Heart right ventricle (tissue), 16 donors: ENCODE measurements at regions not wholly inside any gene's neighbourhood (a gene's known extent, or its start where the extent isn't known, plus 50 kb on each side); places are given as distances from the start of the nearest gene placed in this dataset.

Experiments
- ATAC-seq, 8 donors: fragments of 200-7000 bp; cut with Tn5 transposase; one replicate each; pipeline ENCODE4 v1.9.1; 2020; ENCODE audit warnings: mild to moderate bottlenecking in 8 of 8, moderate library complexity in 8 of 8, moderate number of reproducible peaks in 1 of 8
- DNase-seq, 2 donors: peaks; one replicate each; pipeline ENCODE4 v3.0.0-alpha.2; 2020
- H3K27ac ChIP-seq, 10 donors: fragments of 200-600 bp; sonication (generic) in 2 of 10; one replicate each; pipeline versions ENCODE4 v1.5.0 to v1.8.0; 2020 to 2022; ENCODE audit warnings: mild to moderate bottlenecking in 3 of 10
- H3K27me3 ChIP-seq, 7 donors: fragments of 200-600 bp; one replicate each; pipeline ENCODE4 v1.8.0; 2021 to 2022; ENCODE audit warnings: mild to moderate bottlenecking in 2 of 7
- H3K36me3 ChIP-seq, 9 donors: fragments of 200-600 bp; sonication (generic) in 1 of 9; one replicate each; pipeline versions ENCODE4 v1.5.0 to v1.8.0; 2020 to 2022; ENCODE audit warnings: mild to moderate bottlenecking in 2 of 9
- H3K4me1 ChIP-seq, 9 donors: fragments of 200-600 bp; sonication (generic) in 1 of 9; one replicate each; pipeline versions ENCODE4 v1.5.0 to v1.8.0; 2020 to 2022; ENCODE audit warnings: mild to moderate bottlenecking in 4 of 9
- H3K4me3 ChIP-seq, 10 donors: fragments of 200-600 bp; sonication (generic) in 2 of 10; one replicate each; pipeline versions ENCODE4 v1.5.0 to v1.8.0; 2020 to 2022; ENCODE audit warnings: mild to moderate bottlenecking in 7 of 10, moderate library complexity in 2 of 10
- H3K9me3 ChIP-seq, 11 donors: fragments of 200-600 bp in 10 of 11; sonication (generic) in 2 of 11; one replicate each; pipeline versions ENCODE4 v1.5.0 to v1.8.0; 2013 to 2022; ENCODE audit warnings: mild to moderate bottlenecking in 2 of 11, control low read depth in 1 of 11, moderate library complexity in 1 of 11
- CTCF ChIP-seq, 9 donors: fragments of 200-600 bp; sonication (generic) in 2 of 9; IDR thresholded peaks; one replicate each; pipeline versions ENCODE4 v1.5.0 to v1.8.0; 2021 to 2022; ENCODE audit warnings: antibody characterized with exemption in 9 of 9, mild to moderate bottlenecking in 5 of 9, moderate library complexity in 1 of 9
- WGBS, 2 donors: extraction: QIAGEN DNeasy Blood & Tissue Kit; methylation state at CpG; one replicate each; pipeline ENCODE4 v1.1.7; 2013; ENCODE audit warnings: inconsistent platforms in 1 of 2; 5-methylcytosine and 5-hydroxymethylcytosine counted together
- intact Hi-C, 10 donors: fragments of 100-400 bp; cut with DNase I; formaldehyde crosslinking; loops; one replicate each; pipeline versions ENCODE4 v1.11.1 to v1.14.2; 2022
- donor health status: Arrhythmogenic right ventricular cardiomyopathy.
- donor health status: ischemic (EF 13 %, LVEDD 7.1; RV severe dilation, severe dysfunction).
- donor health status: healthy with polysubstance abuse.
- donor health status: DM: no; HTN: yes; CAD: no.
- donor health status: DM: no; HTN: no; CAD: no.
- donor health status: ischemic (EF 25% LVEDD 6.9; RV normal size, moderate dysfunction).
- donor health status: ischemic (EF 25% LVEDD 5.7; RV mildly dilated, moderate dysfunction).
- donor health status: healthy.
- donor health status: DM: yes; HTN: yes; CAD: no.
- donor health status: Ischemic cardiomyopathy.
- donor health status: ischemic (EF 35%, LVEDD 5.7; RV mildly dilated, moderate dysfunction).
- donor health status: nonischemic (EF 11% LVEDD 7.7; RV severe dilation, severe dysfunction).
- donor health status: DM: yes; HTN: yes; CAD: no.
- donor health status: PGD.
- donor health status: ischemic (EF 29% LVEDD 5.4; RV normal size, mild dysfunction).
- donor health status: nonischemic (EF 23%, LVEDD 6.1; RV moderate dilation, normal function).

GRCh38 chrX:107521877-107522586 is 72.6 kb downstream of the FRMPD3 start:
- Histone ChIP-seq H3K9me3 (no peaks in the 10 kb centered on the region), H3K27ac (no peak overlapping the region), H3K36me3 (no peaks in the 10 kb centered on the region), H3K4me1 (no peaks in the 10 kb centered on the region), H3K4me3 (no peak overlapping the region), H3K27me3 (peaks cover 0 to 52% (median 0%) of the 10 kb centered on the region in 7 donors)
- intact Hi-C loops = no loop called here
- ATAC-seq (no peak), DNase-seq (no peak)
- TF ChIP-seq CTCF (IDR thresholded peaks at IDR 0.05) = no peak
- WGBS, 2 donors = 77 to 81% methylated on average over 14 of the region's 14 CpGs

GRCh38 chrX:107522901-107523300 is 73.4 kb downstream of the FRMPD3 start:
- no peak for TF ChIP-seq CTCF (IDR thresholded peaks at IDR 0.05)
- ATAC-seq (no peak), DNase-seq (no peak)
- WGBS, 2 donors = 76 to 84% methylated on average over 2 of the region's 2 CpGs
- H3K4me3 ChIP-seq = no peak overlapping the region
- no peak overlapping the region for H3K27ac ChIP-seq
- no peaks in the 10 kb centered on the region for H3K36me3 ChIP-seq
- H3K9me3 ChIP-seq = no peaks in the 10 kb centered on the region
- H3K4me1 ChIP-seq = no peaks in the 10 kb centered on the region
- intact Hi-C loops = no loop called here
- H3K27me3 ChIP-seq = peaks cover 0 to 57% (median 0%) of the 10 kb centered on the region in 7 donors

- Histone ChIP-seq H3K27ac (no peak overlapping the region), H3K4me3 (no peak overlapping the region), H3K27me3 (peaks cover 0 to 64% (median 0%) of the 10 kb centered on the region in 7 donors), H3K4me1 (no peaks in the 10 kb centered on the region), H3K9me3 (no peaks in the 10 kb centered on the region), H3K36me3 (no peaks in the 10 kb centered on the region)
- no peak for TF ChIP-seq CTCF (IDR thresholded peaks at IDR 0.05)
- intact Hi-C loops = no loop called here
- 89 to 97% methylated on average over 3 of the region's 3 CpGs for WGBS, 2 donors
- DNase-seq (no peak), ATAC-seq (no peak)
Observed at GRCh38 chrX:107526141-107526540, 76.7 kb downstream of the FRMPD3 start.

- no peak for DNase-seq
- Histone ChIP-seq H3K9me3 (no peaks in the 10 kb centered on the region), H3K36me3 (no peaks in the 10 kb centered on the region), H3K27ac (no peak overlapping the region), H3K27me3 (peaks cover 0 to 78% (median 0%) of the 10 kb centered on the region in 7 donors), H3K4me3 (no peak overlapping the region), H3K4me1 (no peaks in the 10 kb centered on the region)
- 54 to 63% methylated on average over 4 of the region's 4 CpGs for WGBS, 2 donors
- TF ChIP-seq CTCF (IDR thresholded peaks at IDR 0.05) = no peak
- intact Hi-C loops = loop anchor here in 1 of 10 donors (10.0 kb wide), 1 partner anchor 365 kb away; no protein-coding TSS in a partner anchor
- ATAC-seq = no peak
Observed at GRCh38 chrX:107530141-107530540, 80.7 kb downstream of the FRMPD3 start.
